Thoracic aorta (tissue), 2 donors: ENCODE measurements at regions not wholly inside any gene's neighbourhood (a gene's known extent, or its start where the extent isn't known, plus 50 kb on each side); places are given as distances from the start of the nearest gene placed in this dataset.

Experiments
- ATAC-seq: fragments of 150-250 bp; one replicate; pipeline ENCODE4 v1.8.0; 2017; ENCODE audit warnings: low read depth; ENCODE audit not compliant: insufficient number of reproducible peaks, low FRiP score
- DNase-seq: peaks from one replicate; pipeline ENCODE4 v3.0.0-alpha.2; 2020; ENCODE audit warnings: low spot score
- H3K27ac ChIP-seq, 2 donors: fragments of 200-600 bp; sonication (generic); 1 replicate in 1 of 2; 2 replicates in 1 of 2; pipeline ENCODE4 v1.5.1; 2016; ENCODE audit warnings: mild to moderate bottlenecking in 2 of 2, moderate library complexity in 2 of 2
- H3K27me3 ChIP-seq: fragments of 200-600 bp; sonication (generic); replicated peaks from 2 replicates; pipeline ENCODE4 v1.6.0; 2016; ENCODE audit warnings: mild to moderate bottlenecking; ENCODE audit not compliant: insufficient read depth
- H3K36me3 ChIP-seq: fragments of 200-600 bp; sonication (generic); one replicate; pipeline ENCODE4 v1.5.1; 2016
- H3K4me1 ChIP-seq, 2 donors: fragments of 200-600 bp; sonication (generic); 1 replicate in 1 of 2; 2 replicates in 1 of 2; pipeline versions ENCODE4 v1.5.1 to v1.6.0; 2016; ENCODE audit warnings: low read depth in 2 of 2, mild to moderate bottlenecking in 1 of 2; ENCODE audit not compliant: control insufficient read depth in 1 of 2
- H3K4me3 ChIP-seq: fragments of 200-600 bp; sonication (generic); 2 replicates; pipeline ENCODE4 v1.5.1; 2016; ENCODE audit warnings: mild to moderate bottlenecking
- H3K9me3 ChIP-seq: fragments of 200-600 bp; sonication (generic); 2 replicates; pipeline ENCODE4 v1.5.1; 2016
- CTCF ChIP-seq: fragments of 200-600 bp; sonication (generic); IDR thresholded peaks from one replicate; pipeline ENCODE4 v1.5.1; 2019; ENCODE audit warnings: antibody characterized with exemption

DNA sequence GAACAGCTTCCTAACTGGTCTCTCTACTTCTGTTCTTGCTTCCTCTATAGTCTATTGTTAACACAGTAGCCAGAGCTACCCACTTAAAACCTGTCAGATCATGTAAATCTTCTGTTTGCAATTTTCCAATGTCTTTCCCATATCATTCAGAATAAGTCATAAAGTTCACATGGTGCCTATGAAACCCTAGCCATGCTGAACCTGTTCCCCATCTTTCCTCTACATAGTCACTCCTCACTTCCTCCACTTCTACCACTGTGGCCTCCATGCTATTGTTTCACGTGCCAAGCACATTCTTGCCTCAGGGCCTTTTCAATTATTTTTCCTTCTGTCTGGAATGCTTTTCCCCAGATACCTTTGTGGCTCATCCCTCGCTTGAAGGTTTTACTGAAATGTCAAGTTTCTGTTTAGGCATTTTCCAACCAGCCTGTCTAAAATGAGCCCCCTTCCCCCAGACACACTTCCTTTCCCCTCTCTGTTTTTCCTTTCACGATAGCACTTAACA, 132.1 kb downstream of the DYRK2 start:
- ATAC-seq = no peak
- no peaks in the 10 kb centered on the region for H3K4me1 ChIP-seq
- no peak for DNase-seq
- no peaks in the 10 kb centered on the region for H3K9me3 ChIP-seq
- H3K27me3 ChIP-seq = no peaks in the 10 kb centered on the region
- no peak overlapping the region for H3K4me3 ChIP-seq
- H3K27ac ChIP-seq = no peak overlapping the region
- H3K36me3 ChIP-seq = no peaks in the 10 kb centered on the region
- TF ChIP-seq CTCF = no peak

GRCh38 chr12:67782573-67782972, 134.0 kb downstream of the DYRK2 start:
- no peaks in the 10 kb centered on the region for H3K9me3 ChIP-seq
- H3K36me3 ChIP-seq = no peaks in the 10 kb centered on the region
- no peak overlapping the region for H3K27ac ChIP-seq
- no peaks in the 10 kb centered on the region for H3K4me1 ChIP-seq
- TF ChIP-seq CTCF = no peak
- no peak overlapping the region for H3K4me3 ChIP-seq
- DNase-seq (no peak), ATAC-seq (no peak)
- H3K27me3 ChIP-seq = no peaks in the 10 kb centered on the region

DNA sequence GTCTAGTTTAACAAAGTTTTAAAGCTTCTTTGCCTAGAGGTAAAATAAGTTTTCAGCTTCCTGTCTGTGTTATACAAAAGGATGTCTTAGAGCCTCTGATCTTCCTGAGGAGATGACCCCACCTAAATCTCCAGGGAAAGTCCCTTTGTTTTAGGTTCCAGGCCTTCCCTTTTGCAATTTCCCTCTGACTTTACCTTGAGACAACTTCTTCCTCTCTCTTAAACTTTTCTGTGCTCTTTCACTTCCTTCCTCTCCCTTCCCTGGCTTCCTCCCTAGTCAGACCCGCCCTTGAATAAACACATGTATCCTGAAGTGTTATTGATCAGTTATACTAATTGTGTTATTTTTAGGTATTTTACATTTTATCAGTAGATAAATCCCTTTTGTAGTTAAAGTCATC, 134.8 kb downstream of the DYRK2 start:
- H3K27me3 ChIP-seq = no peaks in the 10 kb centered on the region
- TF ChIP-seq CTCF = no peak
- ATAC-seq (no peak), DNase-seq (no peak)
- H3K36me3 ChIP-seq = no peaks in the 10 kb centered on the region
- no peaks in the 10 kb centered on the region for H3K4me1 ChIP-seq
- H3K9me3 ChIP-seq = no peaks in the 10 kb centered on the region
- H3K27ac ChIP-seq = no peak overlapping the region
- no peak overlapping the region for H3K4me3 ChIP-seq

DNA sequence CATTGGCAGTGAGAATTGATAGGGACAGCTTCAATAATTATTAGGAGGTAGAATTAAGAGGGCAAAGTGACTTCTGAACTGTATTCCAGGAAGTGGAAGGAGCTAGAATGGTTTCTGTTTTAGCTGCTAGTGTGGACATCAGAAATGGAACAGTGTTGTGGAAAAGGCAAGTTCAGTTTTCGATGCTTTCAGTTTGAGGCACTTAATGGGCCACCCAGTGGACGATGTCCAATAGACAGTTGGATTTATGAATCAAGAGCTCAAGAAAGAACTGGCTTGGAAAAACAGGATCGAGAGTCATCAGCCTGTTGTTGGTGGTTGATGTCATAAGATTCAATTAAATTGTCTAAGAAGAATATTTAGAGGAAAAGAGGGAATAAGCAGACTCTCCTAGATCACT, 136.3 kb downstream of the DYRK2 start:
- no peak overlapping the region for H3K4me3 ChIP-seq
- ATAC-seq = no peak
- no peak for TF ChIP-seq CTCF
- no peak for DNase-seq
- H3K36me3 ChIP-seq = no peaks in the 10 kb centered on the region
- no peaks in the 10 kb centered on the region for H3K27me3 ChIP-seq
- no peak overlapping the region for H3K27ac ChIP-seq
- no peaks in the 10 kb centered on the region for H3K9me3 ChIP-seq
- H3K4me1 ChIP-seq = no peaks in the 10 kb centered on the region

GRCh38 chr12:67786086-67786485, 137.5 kb downstream of the DYRK2 start:
- no peaks in the 10 kb centered on the region for H3K36me3 ChIP-seq
- H3K4me1 ChIP-seq = no peaks in the 10 kb centered on the region
- no peak for TF ChIP-seq CTCF
- no peaks in the 10 kb centered on the region for H3K27me3 ChIP-seq
- no peak overlapping the region for H3K4me3 ChIP-seq
- DNase-seq (no peak), ATAC-seq (no peak)
- H3K9me3 ChIP-seq = no peaks in the 10 kb centered on the region
- H3K27ac ChIP-seq = no peak overlapping the region
